ENCODE measurements at regions not wholly inside any gene's neighbourhood (a gene's known extent, or its start where the extent isn't known, plus 50 kb on each side); places are given as distances from the start of the nearest gene placed in this dataset.

GRCh38 chr3:186469525-186469924, 74.7 kb downstream of the CRYGS start:
- Histone ChIP-seq H3K4me1 (ENCODE audit: insufficient read depth, low read length) (no peaks in the 10 kb centered on the region), H3K27ac (ENCODE audit: low read depth, low read length) (no peak overlapping the region), H3K27me3 (ENCODE audit: insufficient read depth, low read length) (no peaks in the 10 kb centered on the region), H3K36me3 (ENCODE audit: insufficient read depth, low read length) (no peaks in the 10 kb centered on the region), H3K9me3 (ENCODE audit: insufficient read depth, low read depth, low read length) (no peaks in the 10 kb centered on the region), H3K4me3 (ENCODE audit: low read length) (no peak overlapping the region), H3K9ac (ENCODE audit: low read depth, low read length) (no peak overlapping the region)
- 89% methylated on average over 4 of the region's 4 CpGs for WGBS

GRCh38 chr3:186467969-186468368, 76.2 kb downstream of the CRYGS start:
- H3K27me3 ChIP-seq (ENCODE audit: insufficient read depth, low read length) = no peaks in the 10 kb centered on the region
- no peak overlapping the region for H3K9ac ChIP-seq (ENCODE audit: low read depth, low read length)
- no peaks in the 10 kb centered on the region for H3K4me1 ChIP-seq (ENCODE audit: insufficient read depth, low read length)
- H3K9me3 ChIP-seq (ENCODE audit: insufficient read depth, low read depth, low read length) = no peaks in the 10 kb centered on the region
- no peak overlapping the region for H3K27ac ChIP-seq (ENCODE audit: low read depth, low read length)
- no peaks in the 10 kb centered on the region for H3K36me3 ChIP-seq (ENCODE audit: insufficient read depth, low read length)
- no peak overlapping the region for H3K4me3 ChIP-seq (ENCODE audit: low read length)
- 93% methylated on average over 2 of the region's 2 CpGs for WGBS

GRCh38 chr3:186466391-186466974, 77.7 kb downstream of the CRYGS start:
- no peaks in the 10 kb centered on the region for H3K27me3 ChIP-seq (ENCODE audit: insufficient read depth, low read length)
- H3K9ac ChIP-seq (ENCODE audit: low read depth, low read length) = no peak overlapping the region
- no peak overlapping the region for H3K4me3 ChIP-seq (ENCODE audit: low read length)
- H3K4me1 ChIP-seq (ENCODE audit: insufficient read depth, low read length) = no peaks in the 10 kb centered on the region
- no peak overlapping the region for H3K27ac ChIP-seq (ENCODE audit: low read depth, low read length)
- 89% methylated on average over 3 of the region's 3 CpGs for WGBS
- H3K9me3 ChIP-seq (ENCODE audit: insufficient read depth, low read depth, low read length) = no peaks in the 10 kb centered on the region
- no peaks in the 10 kb centered on the region for H3K36me3 ChIP-seq (ENCODE audit: insufficient read depth, low read length)

- H3K27ac ChIP-seq (ENCODE audit: low read depth, low read length) = no peak overlapping the region
- H3K4me1 ChIP-seq (ENCODE audit: insufficient read depth, low read length) = no peaks in the 10 kb centered on the region
- no peak overlapping the region for H3K9ac ChIP-seq (ENCODE audit: low read depth, low read length)
- no peaks in the 10 kb centered on the region for H3K27me3 ChIP-seq (ENCODE audit: insufficient read depth, low read length)
- no peaks in the 10 kb centered on the region for H3K36me3 ChIP-seq (ENCODE audit: insufficient read depth, low read length)
- 97% methylated on average over 2 of the region's 2 CpGs for WGBS
- H3K9me3 ChIP-seq (ENCODE audit: insufficient read depth, low read depth, low read length) = no peaks in the 10 kb centered on the region
- no peak overlapping the region for H3K4me3 ChIP-seq (ENCODE audit: low read length)
Observed at GRCh38 chr3:186465508-186465907, 78.7 kb downstream of the CRYGS start.

GRCh38 chr3:186464424-186465093, 79.6 kb downstream of the CRYGS start:
- 80% methylated on average over 3 of the region's 3 CpGs for WGBS
- Histone ChIP-seq H3K4me1 (ENCODE audit: insufficient read depth, low read length) (no peaks in the 10 kb centered on the region), H3K27ac (ENCODE audit: low read depth, low read length) (no peak overlapping the region), H3K9me3 (ENCODE audit: insufficient read depth, low read depth, low read length) (no peaks in the 10 kb centered on the region), H3K4me3 (ENCODE audit: low read length) (no peak overlapping the region), H3K27me3 (ENCODE audit: insufficient read depth, low read length) (no peaks in the 10 kb centered on the region), H3K36me3 (ENCODE audit: insufficient read depth, low read length) (no peaks in the 10 kb centered on the region), H3K9ac (ENCODE audit: low read depth, low read length) (no peak overlapping the region)

- no peak overlapping the region for H3K9ac ChIP-seq (ENCODE audit: low read depth, low read length)
- H3K27ac ChIP-seq (ENCODE audit: low read depth, low read length) = no peak overlapping the region
- 79% methylated on average over 1 of the region's 1 CpG for WGBS
- H3K36me3 ChIP-seq (ENCODE audit: insufficient read depth, low read length) = no peaks in the 10 kb centered on the region
- H3K27me3 ChIP-seq (ENCODE audit: insufficient read depth, low read length) = no peaks in the 10 kb centered on the region
- no peaks in the 10 kb centered on the region for H3K4me1 ChIP-seq (ENCODE audit: insufficient read depth, low read length)
- no peak overlapping the region for H3K4me3 ChIP-seq (ENCODE audit: low read length)
- no peaks in the 10 kb centered on the region for H3K9me3 ChIP-seq (ENCODE audit: insufficient read depth, low read depth, low read length)
Observed at GRCh38 chr3:186461141-186461540, 83.0 kb downstream of the CRYGS start.

- no peak overlapping the region for H3K4me3 ChIP-seq (ENCODE audit: low read length)
- WGBS = 92% methylated on average over 2 of the region's 2 CpGs
- no peaks in the 10 kb centered on the region for H3K36me3 ChIP-seq (ENCODE audit: insufficient read depth, low read length)
- H3K9ac ChIP-seq (ENCODE audit: low read depth, low read length) = no peak overlapping the region
- no peaks in the 10 kb centered on the region for H3K27me3 ChIP-seq (ENCODE audit: insufficient read depth, low read length)
- no peak overlapping the region for H3K27ac ChIP-seq (ENCODE audit: low read depth, low read length)
- H3K4me1 ChIP-seq (ENCODE audit: insufficient read depth, low read length) = 0 out of 2 replicates have a peak, but pooled peaks cover 4% of the 10 kb centered on the region
- H3K9me3 ChIP-seq (ENCODE audit: insufficient read depth, low read depth, low read length) = no peaks in the 10 kb centered on the region
Observed at GRCh38 chr3:186459108-186459467, 85.1 kb downstream of the CRYGS start.

- no peak overlapping the region for H3K4me3 ChIP-seq (ENCODE audit: low read length)
- H3K9ac ChIP-seq (ENCODE audit: low read depth, low read length) = no peak overlapping the region
- no peaks in the 10 kb centered on the region for H3K9me3 ChIP-seq (ENCODE audit: insufficient read depth, low read depth, low read length)
- H3K27ac ChIP-seq (ENCODE audit: low read depth, low read length) = no peak overlapping the region
- 94% methylated on average over 3 of the region's 6 CpGs for WGBS
- H3K27me3 ChIP-seq (ENCODE audit: insufficient read depth, low read length) = no peaks in the 10 kb centered on the region
- 0 out of 2 replicates have a peak, but pooled peaks cover 4% of the 10 kb centered on the region for H3K4me1 ChIP-seq (ENCODE audit: insufficient read depth, low read length)
- no peaks in the 10 kb centered on the region for H3K36me3 ChIP-seq (ENCODE audit: insufficient read depth, low read length)
Observed at GRCh38 chr3:186458306-186459107, 85.7 kb downstream of the CRYGS start.

GRCh38 chr3:186457236-186457635, 86.9 kb downstream of the CRYGS start:
- Histone ChIP-seq H3K4me1 (ENCODE audit: insufficient read depth, low read length) (0 out of 2 replicates have a peak, but pooled peaks cover 4% of the 10 kb centered on the region), H3K4me3 (ENCODE audit: low read length) (no peak overlapping the region), H3K27ac (ENCODE audit: low read depth, low read length) (no peak overlapping the region), H3K9me3 (ENCODE audit: insufficient read depth, low read depth, low read length) (no peaks in the 10 kb centered on the region), H3K27me3 (ENCODE audit: insufficient read depth, low read length) (no peaks in the 10 kb centered on the region), H3K9ac (ENCODE audit: low read depth, low read length) (no peak overlapping the region), H3K36me3 (ENCODE audit: insufficient read depth, low read length) (no peaks in the 10 kb centered on the region)
- WGBS = 87% methylated on average over 5 of the region's 5 CpGs

GRCh38 chr3:186456731-186457191, 87.4 kb downstream of the CRYGS start:
- no peak overlapping the region for H3K4me3 ChIP-seq (ENCODE audit: low read length)
- WGBS = 93% methylated on average over 10 of the region's 10 CpGs
- H3K27ac ChIP-seq (ENCODE audit: low read depth, low read length) = no peak overlapping the region
- H3K36me3 ChIP-seq (ENCODE audit: insufficient read depth, low read length) = no peaks in the 10 kb centered on the region
- no peaks in the 10 kb centered on the region for H3K9me3 ChIP-seq (ENCODE audit: insufficient read depth, low read depth, low read length)
- H3K4me1 ChIP-seq (ENCODE audit: insufficient read depth, low read length) = 0 out of 2 replicates have a peak, but pooled peaks cover 4% of the 10 kb centered on the region
- H3K9ac ChIP-seq (ENCODE audit: low read depth, low read length) = no peak overlapping the region
- no peaks in the 10 kb centered on the region for H3K27me3 ChIP-seq (ENCODE audit: insufficient read depth, low read length)
